Sciatic nerve (tissue), 2 donors: ENCODE measurements at regions not wholly inside any gene's neighbourhood (a gene's known extent, or its start where the extent isn't known, plus 50 kb on each side); places are given as distances from the start of the nearest gene placed in this dataset.

Source experiments
- ATAC-seq: fragments of 200-7000 bp; cut with Tn5 transposase; one replicate; pipeline ENCODE4 v1.9.1; 2020; ENCODE audit warnings: mild to moderate bottlenecking, moderate library complexity
- DNase-seq: peaks from one replicate; pipeline ENCODE4 v3.0.0-alpha.2; 2020; ENCODE audit warnings: low spot score
- intact Hi-C: fragments of 100-400 bp; cut with DNase I; formaldehyde crosslinking; loops from one replicate; pipeline ENCODE4 v1.14.2; 2022
- donor health status: DM: no; HTN: no; CAD: no.
- donor health status: DM: no; HTN: no; CAD: no.

GRCh38 chr7:68511281-68511680 lies 1087.0 kb upstream of the AUTS2 start:
- DNase-seq: no peak
- ATAC-seq: no peak
- intact Hi-C loops: no loop called here

GRCh38 chr7:68512466-68512865 lies 1085.8 kb upstream of the AUTS2 start:
- ATAC-seq: no peak
- no peak for DNase-seq
- intact Hi-C loops: no loop called here

GRCh38 chr7:68518060-68518459 lies 1080.2 kb upstream of the AUTS2 start:
- intact Hi-C loops: no loop called here
- DNase-seq (no peak), ATAC-seq (no peak)

- DNase-seq (no peak), ATAC-seq (no peak)
- intact Hi-C loops: no loop called here
Measured at GRCh38 chr7:68524126-68524525, 1074.1 kb upstream of the AUTS2 start.

- intact Hi-C loops: no loop called here
Measured at GRCh38 chr7:68529221-68529620, 1069.1 kb upstream of the AUTS2 start.

GRCh38 chr7:68535266-68535665 lies 1063.0 kb upstream of the AUTS2 start:
- DNase-seq: no peak
- no peak for ATAC-seq
- intact Hi-C loops: no loop called here

More at GRCh38 chr7:68529221-68529620, 1069.1 kb upstream of the AUTS2 start:
- DNase-seq: no peak
- ATAC-seq: no peak

- intact Hi-C loops: no loop called here
- ATAC-seq (no peak), DNase-seq (no peak)
Measured at GRCh38 chr7:68537051-68537773, 1061.1 kb upstream of the AUTS2 start.

GRCh38 chr7:68537774-68538071 lies 1060.6 kb upstream of the AUTS2 start:
- no peak for DNase-seq
- intact Hi-C loops: no loop called here
- ATAC-seq: no peak

- no peak for DNase-seq
- no peak for ATAC-seq
- intact Hi-C loops: no loop called here
Measured at GRCh38 chr7:68542831-68543230, 1055.4 kb upstream of the AUTS2 start.

GRCh38 chr7:68544851-68545250 lies 1053.4 kb upstream of the AUTS2 start:
- ATAC-seq (no peak), DNase-seq (no peak)
- intact Hi-C loops: no loop called here

GRCh38 chr7:68547181-68547580 lies 1051.1 kb upstream of the AUTS2 start:
- no peak for ATAC-seq
- no peak for DNase-seq
- intact Hi-C loops: no loop called here

GRCh38 chr7:68547799-68548198 lies 1050.5 kb upstream of the AUTS2 start:
- DNase-seq (no peak), ATAC-seq (no peak)
- intact Hi-C loops: no loop called here

- intact Hi-C loops: no loop called here
- DNase-seq (no peak), ATAC-seq (no peak)
Measured at GRCh38 chr7:68550027-68550426, 1048.2 kb upstream of the AUTS2 start.

- no peak for ATAC-seq
- DNase-seq: no peak
- intact Hi-C loops: no loop called here
Measured at GRCh38 chr7:68550635-68551034, 1047.6 kb upstream of the AUTS2 start.

GRCh38 chr7:68556537-68556936 lies 1041.7 kb upstream of the AUTS2 start:
- intact Hi-C loops: no loop called here
- ATAC-seq (no peak), DNase-seq (no peak)

GRCh38 chr7:68559518-68559917 lies 1038.8 kb upstream of the AUTS2 start:
- intact Hi-C loops: no loop called here
- DNase-seq (no peak), ATAC-seq (no peak)

- no peak for ATAC-seq
- intact Hi-C loops: no loop called here
- DNase-seq: no peak
Measured at GRCh38 chr7:68562323-68562899, 1035.9 kb upstream of the AUTS2 start.

GRCh38 chr7:68564306-68565135 lies 1033.8 kb upstream of the AUTS2 start:
- no peak for ATAC-seq
- no peak for DNase-seq
- intact Hi-C loops: no loop called here

- ATAC-seq: no peak
- intact Hi-C loops: no loop called here
Measured at GRCh38 chr7:68571286-68571685, 1027.0 kb upstream of the AUTS2 start.

GRCh38 chr7:68573271-68574005 lies 1024.8 kb upstream of the AUTS2 start:
- intact Hi-C loops: no loop called here
- DNase-seq: no peak
- ATAC-seq: no peak

More at GRCh38 chr7:68571286-68571685, 1027.0 kb upstream of the AUTS2 start:
- DNase-seq: no peak
